ENCODE measurements at regions not wholly inside any gene's neighbourhood (a gene's known extent, or its start where the extent isn't known, plus 50 kb on each side); places are given as distances from the start of the nearest gene placed in this dataset.
"Not testable (repeated sequence)": the region's sequence is repeated elsewhere in the genome, so short reads cannot be mapped to it uniquely, and the experiment has no call there.

DNA sequence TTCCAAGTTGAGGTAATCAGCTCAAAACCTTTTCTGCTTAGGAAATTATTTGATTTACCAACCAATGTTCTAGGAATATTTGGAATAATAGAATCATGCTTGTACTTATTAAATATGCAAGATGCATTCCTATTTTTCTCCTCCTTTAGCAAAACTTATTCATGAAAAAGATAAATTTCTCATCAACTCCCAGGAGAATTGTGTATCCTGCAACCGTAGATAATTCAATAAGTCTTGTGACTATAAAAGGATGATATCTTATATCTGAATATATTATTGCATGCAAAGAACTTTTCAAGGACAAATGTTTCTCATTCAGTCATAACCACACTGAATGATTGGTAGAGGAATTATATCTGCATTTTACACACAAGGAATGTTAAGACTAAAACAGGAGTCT, 84.9 kb upstream of the CCNG1 start:
- intact Hi-C loops (cut with DNase I; ENCODE audit: low total_unique reads): no loop called here
- Histone ChIP-seq H3K4me3 (no peak overlapping the region), H3K27me3 (no peaks in the 10 kb centered on the region)

DNA sequence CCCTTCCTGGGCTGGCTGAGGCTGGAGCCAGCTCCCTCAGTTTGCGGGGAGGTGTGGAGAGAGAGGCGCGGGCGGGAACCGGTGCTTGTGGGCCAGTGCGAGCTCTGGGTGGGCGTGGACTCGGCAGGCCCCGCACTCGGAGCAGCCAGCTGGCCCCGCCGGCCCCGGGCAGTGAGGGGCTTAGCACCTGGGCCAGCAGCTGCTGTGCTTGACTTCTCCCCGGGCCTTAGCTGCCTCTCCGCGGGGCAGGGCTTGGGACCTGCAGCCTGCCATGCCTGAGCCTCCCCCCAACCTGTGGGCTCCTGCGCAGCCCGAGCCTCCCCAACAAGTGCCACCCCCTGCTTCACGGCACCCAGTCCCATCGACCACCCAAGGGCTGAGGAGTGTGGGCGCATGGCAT, 81.6 kb upstream of the CCNG1 start:
- intact Hi-C loops (cut with DNase I; ENCODE audit: low total_unique reads); H3K9me3 ChIP-seq; H3K27me3 ChIP-seq; H3K4me1 ChIP-seq; H3K4me3 ChIP-seq; H3K27ac ChIP-seq; H3K36me3 ChIP-seq; DNase-seq: not testable (repeated sequence)

More for the DNA sequence above, 84.9 kb upstream of the CCNG1 start:
- no peak for DNase-seq
- H3K27ac ChIP-seq: no peak overlapping the region
- H3K9me3 ChIP-seq: no peaks in the 10 kb centered on the region
- H3K4me1 ChIP-seq: no peaks in the 10 kb centered on the region
- no peak for TF ChIP-seq CTCF (IDR thresholded peaks at IDR 0.05)
- no peaks in the 10 kb centered on the region for H3K36me3 ChIP-seq

DNA sequence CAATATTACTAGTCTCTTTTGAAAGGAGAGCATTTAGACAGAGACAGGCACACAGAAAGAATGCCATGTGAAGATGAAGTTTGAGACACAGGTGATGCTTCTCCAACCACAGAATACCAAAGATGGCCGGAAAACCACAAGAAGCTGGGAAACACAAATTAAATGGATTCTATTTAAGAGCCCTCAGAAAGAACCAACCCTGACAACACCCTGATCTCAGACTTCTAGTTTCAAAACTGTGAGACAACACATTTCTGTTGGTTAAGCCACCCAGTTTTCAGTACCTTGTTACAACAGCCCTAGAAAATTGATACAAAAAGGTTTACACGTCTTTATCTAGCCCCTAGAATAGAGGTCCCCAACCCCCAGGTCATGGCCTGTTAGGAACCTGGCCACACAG, 79.8 kb upstream of the CCNG1 start:
- Histone ChIP-seq H3K9me3 (no peaks in the 10 kb centered on the region), H3K4me3 (no peak overlapping the region), H3K4me1 (no peaks in the 10 kb centered on the region), H3K36me3 (no peaks in the 10 kb centered on the region), H3K27ac (no peak overlapping the region), H3K27me3 (no peaks in the 10 kb centered on the region)
- TF ChIP-seq CTCF (IDR thresholded peaks at IDR 0.05): no peak
- no peak for DNase-seq
- intact Hi-C loops (cut with DNase I; ENCODE audit: low total_unique reads): no loop called here

DNA sequence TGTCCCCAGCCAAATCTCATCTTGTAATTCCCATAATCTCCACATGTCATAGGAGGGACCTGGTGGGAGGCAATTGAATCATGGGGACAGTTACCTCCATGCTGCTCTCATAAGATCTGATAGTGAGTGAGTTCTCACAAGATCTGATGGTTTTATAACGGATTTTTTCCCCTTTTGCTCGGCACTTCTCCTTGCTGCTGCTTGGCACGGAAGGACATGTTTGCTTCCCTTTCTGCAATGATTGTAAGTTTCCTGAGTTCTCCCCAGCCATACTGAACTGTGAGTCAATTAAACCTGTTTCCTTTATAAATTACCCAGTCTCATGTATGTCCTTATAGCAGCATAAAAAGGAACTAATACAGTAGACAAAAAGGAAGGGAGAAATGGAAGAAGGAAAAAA, 76.7 kb upstream of the CCNG1 start:
- Histone ChIP-seq H3K27ac (no peak overlapping the region), H3K36me3 (no peaks in the 10 kb centered on the region), H3K4me1 (no peaks in the 10 kb centered on the region), H3K4me3 (no peak overlapping the region), H3K27me3 (no peaks in the 10 kb centered on the region), H3K9me3 (no peaks in the 10 kb centered on the region)
- no peak for DNase-seq
- intact Hi-C loops (cut with DNase I; ENCODE audit: low total_unique reads): no loop called here
- no peak for TF ChIP-seq CTCF (IDR thresholded peaks at IDR 0.05)

- Histone ChIP-seq H3K27me3 (no peaks in the 10 kb centered on the region), H3K36me3 (no peaks in the 10 kb centered on the region), H3K9me3 (no peaks in the 10 kb centered on the region), H3K4me1 (no peaks in the 10 kb centered on the region), H3K27ac (no peak overlapping the region), H3K4me3 (no peak overlapping the region)
- TF ChIP-seq CTCF (IDR thresholded peaks at IDR 0.05): no peak
- no peak for DNase-seq
- intact Hi-C loops (cut with DNase I; ENCODE audit: low total_unique reads): no loop called here
Measured at GRCh38 chr5:163361450-163361849, 75.9 kb upstream of the CCNG1 start.

GRCh38 chr5:163362840-163363371, 74.5 kb upstream of the CCNG1 start:
- no peak for TF ChIP-seq CTCF (IDR thresholded peaks at IDR 0.05)
- H3K9me3 ChIP-seq: no peaks in the 10 kb centered on the region
- no peaks in the 10 kb centered on the region for H3K27me3 ChIP-seq
- intact Hi-C loops (cut with DNase I; ENCODE audit: low total_unique reads): no loop called here
- H3K27ac ChIP-seq: no peak overlapping the region
- DNase-seq: no peak
- H3K4me3 ChIP-seq: no peak overlapping the region
- no peaks in the 10 kb centered on the region for H3K36me3 ChIP-seq
- H3K4me1 ChIP-seq: no peaks in the 10 kb centered on the region
